Activated naive CD4-positive, alpha-beta T cell treated with anti-CD3 and anti-CD28 coated beads, Interleukin-2, amount 50 U/mL, for 24 hours (primary cell): ENCODE measurements at regions not wholly inside any gene's neighbourhood (a gene's known extent, or its start where the extent isn't known, plus 50 kb on each side); places are given as distances from the start of the nearest gene placed in this dataset.
"Not testable (repeated sequence)": the region's sequence is repeated elsewhere in the genome, so short reads cannot be mapped to it uniquely, and the experiment has no call there.

ENCODE experiments used
- H3K27ac Mint-ChIP-seq: one replicate; pipeline ENCODE4 v1.8.0; 2021; ENCODE audit warnings: mild to moderate bottlenecking, mixed read lengths
- H3K27me3 Mint-ChIP-seq: one replicate; pipeline ENCODE4 v1.8.0; 2021; ENCODE audit warnings: mixed read lengths
- H3K36me3 Mint-ChIP-seq: one replicate; pipeline ENCODE4 v1.8.0; 2021; ENCODE audit warnings: mixed read lengths
- H3K4me1 Mint-ChIP-seq: one replicate; pipeline ENCODE4 v1.8.0; 2021; ENCODE audit warnings: mixed read lengths
- H3K4me3 Mint-ChIP-seq: one replicate; pipeline ENCODE4 v1.8.0; 2021; ENCODE audit warnings: mild to moderate bottlenecking, mixed read lengths
- H3K9me3 Mint-ChIP-seq: one replicate; pipeline ENCODE4 v1.8.0; 2021; ENCODE audit warnings: mixed read lengths

GRCh38 chr13:79992111-79992510 lies 348.8 kb downstream of the SPRY2 start:
- Mint-ChIP-seq H3K36me3 (no peaks in the 10 kb centered on the region), H3K27me3 (peaks cover 2% of the 10 kb centered on the region), H3K4me1 (no peaks in the 10 kb centered on the region), H3K27ac (no peak overlapping the region), H3K9me3 (peaks cover 8% of the 10 kb centered on the region), H3K4me3 (no peak overlapping the region)

GRCh38 chr13:79990048-79990447 lies 350.9 kb downstream of the SPRY2 start:
- Mint-ChIP-seq H3K27ac (no peak overlapping the region), H3K27me3 (peaks cover 2% of the 10 kb centered on the region), H3K4me1 (no peaks in the 10 kb centered on the region), H3K9me3 (peaks cover 13% of the 10 kb centered on the region), H3K4me3 (no peak overlapping the region), H3K36me3 (no peaks in the 10 kb centered on the region)

- no peaks in the 10 kb centered on the region for H3K36me3 Mint-ChIP-seq
- H3K27ac Mint-ChIP-seq = no peak overlapping the region
- H3K27me3 Mint-ChIP-seq = peaks cover 2% of the 10 kb centered on the region
- H3K4me1 Mint-ChIP-seq = no peaks in the 10 kb centered on the region
- no peak overlapping the region for H3K4me3 Mint-ChIP-seq
- peaks cover 13% of the 10 kb centered on the region for H3K9me3 Mint-ChIP-seq
Measured at GRCh38 chr13:79989217-79989661, 351.7 kb downstream of the SPRY2 start.

DNA sequence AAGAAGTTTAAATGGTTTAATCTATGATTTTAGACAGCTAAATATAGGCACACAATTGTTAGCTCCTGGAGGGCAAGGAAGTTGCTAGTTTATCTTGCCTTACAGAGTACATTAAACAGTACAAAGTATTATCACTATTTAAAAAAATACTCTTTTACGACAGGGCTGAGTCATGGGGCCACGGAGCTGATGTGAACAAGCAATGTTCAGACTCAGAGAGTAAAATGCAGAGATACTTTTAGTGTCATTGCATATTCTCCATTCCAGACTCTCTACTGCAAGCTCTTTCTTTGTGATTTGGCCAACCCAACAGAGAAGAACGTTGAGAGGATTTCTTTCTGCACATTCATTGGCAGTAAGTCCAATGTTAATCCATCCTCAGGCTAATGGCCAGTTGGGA lies 352.4 kb downstream of the SPRY2 start:
- no peak overlapping the region for H3K4me3 Mint-ChIP-seq
- H3K4me1 Mint-ChIP-seq = no peaks in the 10 kb centered on the region
- H3K27ac Mint-ChIP-seq = no peak overlapping the region
- H3K36me3 Mint-ChIP-seq = no peaks in the 10 kb centered on the region
- H3K9me3 Mint-ChIP-seq = peaks cover 13% of the 10 kb centered on the region
- peaks cover 2% of the 10 kb centered on the region for H3K27me3 Mint-ChIP-seq

DNA sequence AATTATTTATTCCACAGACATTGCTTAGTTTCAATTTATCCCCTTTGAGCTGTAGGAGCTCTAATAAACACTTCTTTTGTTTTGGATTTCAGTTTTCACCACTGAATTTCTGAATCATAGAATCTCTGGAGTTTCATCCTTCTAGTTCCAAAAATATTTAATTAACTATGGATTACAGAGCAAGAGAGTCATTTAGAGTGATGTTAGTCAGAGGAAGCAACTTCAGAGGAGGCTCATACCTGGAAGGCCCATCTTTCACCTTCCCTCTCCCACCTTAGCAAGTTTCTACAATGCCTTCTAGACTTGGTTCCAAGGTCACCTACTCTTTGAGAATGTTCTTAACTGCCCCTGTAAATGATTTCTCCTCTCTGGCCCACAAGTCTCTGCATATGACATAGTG lies 353.2 kb downstream of the SPRY2 start:
- no peaks in the 10 kb centered on the region for H3K4me1 Mint-ChIP-seq
- H3K9me3 Mint-ChIP-seq = peaks cover 17% of the 10 kb centered on the region
- no peak overlapping the region for H3K4me3 Mint-ChIP-seq
- H3K27me3 Mint-ChIP-seq = peaks cover 2% of the 10 kb centered on the region
- no peak overlapping the region for H3K27ac Mint-ChIP-seq
- H3K36me3 Mint-ChIP-seq = no peaks in the 10 kb centered on the region

GRCh38 chr13:79987323-79987722 lies 353.6 kb downstream of the SPRY2 start:
- Mint-ChIP-seq H3K27me3 (peaks cover 2% of the 10 kb centered on the region), H3K9me3 (peaks cover 19% of the 10 kb centered on the region), H3K4me3 (no peak overlapping the region), H3K27ac (no peak overlapping the region), H3K36me3 (no peaks in the 10 kb centered on the region), H3K4me1 (no peaks in the 10 kb centered on the region)

DNA sequence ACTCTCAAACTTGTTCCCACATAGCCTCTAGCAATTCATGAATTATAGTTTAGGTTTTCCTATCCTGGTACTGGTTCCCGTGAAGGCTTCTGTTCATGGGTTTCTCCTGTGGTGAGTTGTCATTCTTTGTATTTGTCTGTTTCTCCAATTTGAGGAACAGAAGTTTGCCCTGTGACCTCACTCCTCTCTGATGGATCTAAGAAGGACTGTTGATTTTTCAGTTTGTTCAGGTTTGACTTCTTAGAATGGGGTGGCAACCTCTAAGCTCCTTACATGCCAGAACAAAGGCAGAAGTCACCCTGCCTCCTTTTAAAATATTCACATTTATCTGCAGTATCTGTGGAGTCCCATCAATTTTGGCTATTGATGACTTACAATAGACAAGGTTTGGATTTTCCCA lies 354.0 kb downstream of the SPRY2 start:
- Mint-ChIP-seq H3K9me3 (peaks cover 16% of the 10 kb centered on the region), H3K4me1 (no peaks in the 10 kb centered on the region), H3K27me3 (no peaks in the 10 kb centered on the region), H3K36me3 (no peaks in the 10 kb centered on the region), H3K27ac (no peak overlapping the region), H3K4me3 (no peak overlapping the region)

- H3K4me1 Mint-ChIP-seq, H3K36me3 Mint-ChIP-seq, H3K4me3 Mint-ChIP-seq, H3K27ac Mint-ChIP-seq, H3K27me3 Mint-ChIP-seq: not testable (repeated sequence)
- H3K9me3 Mint-ChIP-seq = peaks cover 28% of the 10 kb centered on the region
Measured at GRCh38 chr13:79974935-79975650, 365.8 kb downstream of the SPRY2 start.

DNA sequence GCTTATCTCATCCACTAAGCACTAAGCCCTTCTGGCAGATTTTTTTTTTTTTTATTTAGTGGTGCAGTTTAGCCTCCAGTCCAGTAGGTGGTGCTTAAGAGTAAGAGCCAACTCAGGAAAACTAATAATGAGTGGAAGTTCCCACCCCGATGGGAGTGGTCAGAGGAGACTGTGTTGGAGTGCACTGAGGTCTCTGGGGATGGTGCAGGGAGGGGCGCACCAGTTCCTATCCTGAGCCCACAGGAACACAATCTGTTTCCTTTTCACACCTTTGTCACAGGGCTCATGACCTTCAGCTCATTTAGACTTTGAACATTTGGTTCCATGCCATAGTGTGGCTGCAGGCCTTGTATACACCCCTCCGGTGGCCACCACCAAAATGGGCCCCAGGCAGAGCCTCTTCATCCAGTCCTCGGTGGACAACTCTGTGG lies 367.4 kb downstream of the SPRY2 start:
- Mint-ChIP-seq H3K36me3 (no peaks in the 10 kb centered on the region), H3K27me3 (no peaks in the 10 kb centered on the region), H3K4me3 (no peak overlapping the region), H3K27ac (no peak overlapping the region), H3K9me3 (peaks cover 28% of the 10 kb centered on the region), H3K4me1 (no peaks in the 10 kb centered on the region)

DNA sequence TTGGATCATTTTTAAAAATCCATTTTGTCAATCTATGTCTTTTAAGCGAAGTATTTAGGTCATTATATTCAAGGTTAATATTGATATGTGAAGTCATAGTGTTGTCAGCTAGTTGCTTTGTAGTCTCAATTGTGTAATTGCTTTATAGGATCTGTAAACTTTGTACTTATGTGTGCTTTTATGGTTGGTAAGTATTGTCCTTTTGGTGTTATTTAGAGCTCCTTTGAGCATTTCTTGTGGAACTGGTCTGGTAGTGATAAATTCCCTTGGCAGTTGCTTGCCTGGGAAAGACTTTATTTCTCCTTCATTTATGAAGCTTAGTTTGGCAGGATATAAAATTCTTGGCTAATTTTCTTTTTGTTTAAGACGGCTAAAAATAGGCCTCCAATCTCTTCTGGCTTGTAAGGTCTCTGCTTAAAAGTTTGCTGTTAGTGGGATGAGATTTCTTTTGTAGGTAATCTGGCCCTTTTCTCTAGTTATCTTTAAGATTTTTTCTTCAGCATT lies 368.8 kb downstream of the SPRY2 start:
- Mint-ChIP-seq H3K27ac (no peak overlapping the region), H3K4me3 (no peak overlapping the region), H3K27me3 (no peaks in the 10 kb centered on the region), H3K4me1 (no peaks in the 10 kb centered on the region), H3K36me3 (no peaks in the 10 kb centered on the region), H3K9me3 (peaks cover 22% of the 10 kb centered on the region)

DNA sequence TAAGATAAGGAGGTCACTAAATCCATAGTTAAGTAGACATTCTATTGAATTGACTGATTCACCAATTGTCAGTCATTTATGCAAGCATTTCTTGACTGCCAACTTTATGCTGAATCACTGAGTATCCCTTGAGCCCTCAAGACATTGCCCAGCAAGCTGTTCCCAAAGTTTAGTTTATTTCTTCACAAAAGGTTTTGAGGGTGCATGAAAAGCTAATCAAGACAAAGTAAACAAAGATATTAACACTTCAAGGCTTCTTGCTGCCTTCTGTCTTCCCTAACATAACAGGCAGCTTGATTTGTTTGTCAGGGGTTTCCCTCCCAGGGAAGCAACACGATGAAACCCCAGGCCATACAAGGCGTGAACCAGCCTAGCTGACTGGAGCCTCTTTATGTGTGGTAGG lies 374.4 kb downstream of the SPRY2 start:
- Mint-ChIP-seq H3K27me3 (no peaks in the 10 kb centered on the region), H3K36me3 (no peaks in the 10 kb centered on the region), H3K4me3 (no peak overlapping the region), H3K9me3 (peaks cover 11% of the 10 kb centered on the region), H3K4me1 (no peaks in the 10 kb centered on the region), H3K27ac (no peak overlapping the region)

DNA sequence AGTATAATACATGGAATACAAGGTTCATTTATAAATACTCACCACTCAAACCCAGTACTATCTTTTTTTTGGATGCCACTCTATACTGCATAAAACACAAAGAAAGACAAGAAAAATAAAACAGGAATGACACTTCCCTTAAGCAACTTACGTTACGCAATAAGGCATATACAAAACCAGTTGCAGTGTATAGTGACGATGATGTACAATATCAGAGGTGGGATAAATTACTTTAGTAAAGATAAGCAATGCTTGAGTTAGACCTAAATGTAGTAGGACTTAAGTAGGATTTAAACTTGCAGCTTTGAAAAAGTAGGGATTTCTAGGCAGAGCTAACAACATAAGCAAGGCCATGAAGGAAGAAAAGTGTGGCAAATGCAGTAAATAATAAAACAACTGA lies 374.9 kb downstream of the SPRY2 start:
- no peaks in the 10 kb centered on the region for H3K4me1 Mint-ChIP-seq
- H3K4me3 Mint-ChIP-seq = no peak overlapping the region

DNA sequence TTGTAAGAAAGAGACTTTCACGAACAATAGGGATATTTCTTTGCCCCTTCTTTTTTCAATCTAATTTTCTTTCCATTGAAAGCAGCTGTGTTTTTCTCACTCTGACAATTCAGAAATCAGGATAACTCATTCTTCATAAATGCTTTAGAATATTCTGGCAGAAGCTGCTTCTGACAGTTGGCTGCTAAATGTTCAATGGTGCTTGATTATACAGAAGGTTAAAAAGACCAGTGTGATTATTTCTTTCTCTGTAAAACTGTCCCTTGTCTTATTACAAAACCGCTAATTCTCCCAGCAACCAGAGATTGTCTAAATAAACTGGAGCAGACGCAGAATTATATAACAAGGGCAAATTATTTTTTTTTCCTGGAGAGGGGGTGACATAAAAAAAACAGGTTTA lies 394.4 kb downstream of the SPRY2 start:
- Mint-ChIP-seq H3K36me3 (no peaks in the 10 kb centered on the region), H3K27ac (no peak overlapping the region), H3K9me3 (peaks cover 8% of the 10 kb centered on the region), H3K27me3 (no peaks in the 10 kb centered on the region), H3K4me3 (no peak overlapping the region), H3K4me1 (no peaks in the 10 kb centered on the region)

More for the DNA sequence above, 374.9 kb downstream of the SPRY2 start:
- no peaks in the 10 kb centered on the region for H3K36me3 Mint-ChIP-seq
- H3K27ac Mint-ChIP-seq = no peak overlapping the region
- H3K27me3 Mint-ChIP-seq = no peaks in the 10 kb centered on the region
- peaks cover 9% of the 10 kb centered on the region for H3K9me3 Mint-ChIP-seq

DNA sequence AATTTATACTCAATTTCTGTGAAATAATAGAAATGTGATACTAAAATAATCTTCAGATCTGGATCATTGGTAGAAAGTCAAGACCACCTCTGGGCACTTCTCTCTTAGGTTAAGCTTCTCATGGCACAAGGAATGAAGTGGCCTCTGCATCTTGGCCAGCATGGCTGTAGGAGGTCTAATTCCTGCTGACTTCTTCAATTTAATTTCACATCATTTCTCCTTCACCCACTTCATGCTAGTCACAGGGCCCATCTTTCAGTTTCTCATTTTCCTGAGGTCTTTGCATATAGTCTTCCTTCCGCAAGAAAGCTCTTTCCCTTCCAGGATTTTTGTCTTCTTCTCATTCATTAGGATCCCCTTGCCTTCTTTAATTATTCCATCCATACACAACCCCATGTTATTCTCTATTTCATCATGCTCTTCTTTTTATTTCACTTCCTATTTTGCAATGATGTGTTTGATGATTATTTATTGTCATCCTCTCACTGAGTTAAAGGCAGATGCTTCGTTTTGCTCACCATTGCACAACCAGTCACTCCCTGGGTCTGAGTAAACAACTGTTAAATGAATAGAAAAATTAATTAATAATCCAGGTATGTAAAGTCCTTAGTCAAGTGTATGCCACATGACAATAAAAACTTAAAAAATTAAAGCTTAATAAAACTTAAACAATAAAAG lies 397.4 kb downstream of the SPRY2 start:
- peaks cover 12% of the 10 kb centered on the region for H3K9me3 Mint-ChIP-seq
- no peaks in the 10 kb centered on the region for H3K4me1 Mint-ChIP-seq
- no peak overlapping the region for H3K4me3 Mint-ChIP-seq
- no peaks in the 10 kb centered on the region for H3K36me3 Mint-ChIP-seq
- H3K27me3 Mint-ChIP-seq = no peaks in the 10 kb centered on the region
- H3K27ac Mint-ChIP-seq = no peak overlapping the region

GRCh38 chr13:79941752-79942151 lies 399.2 kb downstream of the SPRY2 start:
- Mint-ChIP-seq H3K27me3 (no peaks in the 10 kb centered on the region), H3K4me1 (no peaks in the 10 kb centered on the region), H3K4me3 (no peak overlapping the region), H3K36me3 (no peaks in the 10 kb centered on the region), H3K9me3 (peaks cover 5% of the 10 kb centered on the region), H3K27ac (no peak overlapping the region)

- Mint-ChIP-seq H3K9me3 (peaks cover 5% of the 10 kb centered on the region), H3K27ac (no peak overlapping the region), H3K36me3 (no peaks in the 10 kb centered on the region), H3K4me3 (no peak overlapping the region), H3K4me1 (no peaks in the 10 kb centered on the region), H3K27me3 (no peaks in the 10 kb centered on the region)
Measured at GRCh38 chr13:79939689-79940088, 401.2 kb downstream of the SPRY2 start.
